ENCODE measurements at regions not wholly inside any gene's neighbourhood (a gene's known extent, or its start where the extent isn't known, plus 50 kb on each side); places are given as distances from the start of the nearest gene placed in this dataset.

DNA sequence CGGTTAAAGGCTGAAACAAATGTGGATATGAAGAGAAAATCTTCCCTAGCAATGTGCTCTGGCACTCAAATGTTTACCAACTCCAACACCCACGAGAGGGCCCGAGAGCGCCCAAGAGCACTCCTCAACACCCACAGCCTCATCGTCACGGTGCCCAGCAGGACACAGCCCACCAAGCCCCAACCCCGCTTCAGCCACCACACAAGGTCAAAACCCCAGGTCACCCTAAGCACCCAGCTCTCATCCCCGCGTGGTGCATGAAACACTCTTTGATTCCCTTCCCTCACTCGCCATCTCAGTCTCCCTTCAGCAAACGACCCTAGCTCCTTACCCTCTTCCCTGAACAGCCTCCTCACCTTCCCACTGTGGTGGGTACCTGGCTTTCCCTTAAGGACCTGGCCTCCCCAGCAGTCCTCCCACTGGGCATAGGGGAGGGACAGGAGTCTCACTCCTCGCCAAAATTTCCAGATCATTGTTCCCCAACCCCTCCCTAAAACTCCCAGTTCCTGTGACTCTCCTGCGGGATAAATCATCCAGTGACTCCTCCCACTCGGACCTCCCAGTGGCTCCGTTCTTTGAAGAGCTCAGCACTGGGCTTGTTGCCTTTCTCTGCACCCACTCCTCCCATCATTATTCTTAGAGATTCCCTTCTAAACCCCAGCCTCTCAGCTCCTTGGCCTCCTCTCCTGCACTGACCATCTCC, 170.4 kb upstream of the SYT6 start:
- Mint-ChIP-seq H3K4me1 (no peaks in the 10 kb centered on the region), H3K4me3 (no peak overlapping the region), H3K9me3 (peaks cover 17% of the 10 kb centered on the region), H3K27me3 (ENCODE audit: low read depth) (peaks cover 7% of the 10 kb centered on the region), H3K27ac (ENCODE audit: unreplicated experiment) (no peak overlapping the region), H3K36me3 (ENCODE audit: low read depth) (no peaks in the 10 kb centered on the region)
- no peak for TF ChIP-seq CTCF (conservative IDR thresholded peaks at IDR 0.05)
- no peak for DNase-seq (ENCODE audit: low read depth, low spot score)

- DNase-seq (ENCODE audit: low read depth, low spot score) = no peak
- no peak overlapping the region for H3K4me3 Mint-ChIP-seq
- peaks cover 11% of the 10 kb centered on the region for H3K9me3 Mint-ChIP-seq
- no peak for TF ChIP-seq CTCF (conservative IDR thresholded peaks at IDR 0.05)
- H3K27me3 Mint-ChIP-seq (ENCODE audit: low read depth) = peaks cover 1% of the 10 kb centered on the region
- no peak overlapping the region for H3K27ac Mint-ChIP-seq (ENCODE audit: unreplicated experiment)
- H3K36me3 Mint-ChIP-seq (ENCODE audit: low read depth) = no peaks in the 10 kb centered on the region
- H3K4me1 Mint-ChIP-seq = no peaks in the 10 kb centered on the region
Observed at GRCh38 chr1:114322734-114323133, 169.1 kb upstream of the SYT6 start.

DNA sequence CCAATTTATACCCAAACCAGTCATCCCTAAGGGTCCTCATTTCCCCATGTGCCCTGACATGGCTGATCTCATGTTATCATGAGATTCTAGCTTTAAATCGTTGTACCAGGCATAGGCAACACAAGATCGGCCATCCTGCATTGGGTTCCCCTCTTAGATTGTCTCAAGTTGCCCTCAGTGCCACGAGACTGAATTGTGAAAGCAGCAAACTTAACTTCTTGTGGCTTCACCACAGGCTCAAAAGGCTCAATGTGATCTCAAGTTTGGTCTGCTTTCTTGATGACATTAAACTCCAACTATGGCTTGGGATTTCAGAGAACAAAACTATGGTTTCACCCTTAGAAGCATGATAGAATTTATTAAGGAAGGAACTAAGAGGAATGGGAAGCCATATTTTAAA, 168.5 kb upstream of the SYT6 start:
- no peak for DNase-seq (ENCODE audit: low read depth, low spot score)
- H3K9me3 Mint-ChIP-seq = peaks cover 9% of the 10 kb centered on the region
- no peak for TF ChIP-seq CTCF (conservative IDR thresholded peaks at IDR 0.05)
- H3K4me1 Mint-ChIP-seq = no peaks in the 10 kb centered on the region
- no peaks in the 10 kb centered on the region for H3K36me3 Mint-ChIP-seq (ENCODE audit: low read depth)
- H3K27me3 Mint-ChIP-seq (ENCODE audit: low read depth) = no peaks in the 10 kb centered on the region
- H3K27ac Mint-ChIP-seq (ENCODE audit: unreplicated experiment) = no peak overlapping the region
- no peak overlapping the region for H3K4me3 Mint-ChIP-seq

- no peak for DNase-seq (ENCODE audit: low read depth, low spot score)
- Mint-ChIP-seq H3K27me3 (ENCODE audit: low read depth) (no peaks in the 10 kb centered on the region), H3K27ac (ENCODE audit: unreplicated experiment) (no peak overlapping the region), H3K36me3 (ENCODE audit: low read depth) (no peaks in the 10 kb centered on the region), H3K9me3 (peaks cover 2% of the 10 kb centered on the region), H3K4me3 (no peak overlapping the region), H3K4me1 (no peaks in the 10 kb centered on the region)
- no peak for TF ChIP-seq CTCF (conservative IDR thresholded peaks at IDR 0.05)
Observed at GRCh38 chr1:114320586-114320985, 166.9 kb upstream of the SYT6 start.

DNA sequence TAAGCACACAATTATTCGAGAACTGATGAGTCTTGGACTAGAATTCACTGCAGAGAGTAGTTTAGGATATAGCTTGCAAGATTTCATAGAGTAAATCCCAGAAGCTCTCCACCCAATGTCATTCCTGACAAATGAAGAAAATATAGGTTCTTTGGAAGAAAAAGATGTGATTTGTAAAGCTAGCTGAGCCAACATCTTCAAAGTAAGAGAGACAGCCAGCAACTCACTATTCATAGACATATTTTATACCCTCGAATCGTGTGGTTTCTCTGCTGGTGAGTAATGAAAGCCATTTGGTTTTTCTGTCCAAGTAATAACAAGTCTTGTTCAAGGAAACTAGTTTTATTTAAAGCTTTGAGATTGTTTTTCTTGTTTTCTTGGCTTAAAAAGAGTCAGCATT, 165.7 kb upstream of the SYT6 start:
- DNase-seq (ENCODE audit: low read depth, low spot score) = no peak
- H3K36me3 Mint-ChIP-seq (ENCODE audit: low read depth) = no peaks in the 10 kb centered on the region
- no peak for TF ChIP-seq CTCF (conservative IDR thresholded peaks at IDR 0.05)
- no peak overlapping the region for H3K27ac Mint-ChIP-seq (ENCODE audit: unreplicated experiment)
- no peak overlapping the region for H3K4me3 Mint-ChIP-seq
- H3K4me1 Mint-ChIP-seq = no peaks in the 10 kb centered on the region
- H3K9me3 Mint-ChIP-seq = peaks cover 2% of the 10 kb centered on the region
- no peaks in the 10 kb centered on the region for H3K27me3 Mint-ChIP-seq (ENCODE audit: low read depth)

Data from neural crest cell (in vitro differentiated cells).